Umbilical cord (tissue), 1 donor: ENCODE measurements at regions not wholly inside any gene's neighbourhood (a gene's known extent, or its start where the extent isn't known, plus 50 kb on each side); places are given as distances from the start of the nearest gene placed in this dataset.

ENCODE experiments used
- DNase-seq: peaks from one replicate; pipeline ENCODE4 v3.0.0-alpha.2; 2015; ENCODE audit warnings: low spot score

DNA sequence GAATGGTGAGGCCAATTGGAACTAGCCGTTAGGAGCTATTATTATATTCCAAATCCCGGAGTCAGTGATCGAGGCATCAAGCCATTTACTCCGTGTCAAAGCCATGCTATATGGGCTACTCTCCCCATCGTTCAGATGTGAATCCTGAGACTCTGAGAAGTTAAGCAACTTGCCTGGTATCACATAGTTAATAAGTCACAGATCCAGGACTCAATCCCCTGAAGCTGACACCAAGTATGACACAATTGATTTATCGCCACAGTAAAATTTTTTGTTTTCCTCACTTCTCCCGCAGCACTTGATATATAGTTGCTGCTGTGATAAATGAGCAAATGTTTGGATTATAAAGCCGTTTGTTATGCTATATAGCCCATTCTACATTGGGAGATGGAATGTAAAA lies 50.8 kb upstream of the TSHZ2 start:
- no peak for DNase-seq

DNA sequence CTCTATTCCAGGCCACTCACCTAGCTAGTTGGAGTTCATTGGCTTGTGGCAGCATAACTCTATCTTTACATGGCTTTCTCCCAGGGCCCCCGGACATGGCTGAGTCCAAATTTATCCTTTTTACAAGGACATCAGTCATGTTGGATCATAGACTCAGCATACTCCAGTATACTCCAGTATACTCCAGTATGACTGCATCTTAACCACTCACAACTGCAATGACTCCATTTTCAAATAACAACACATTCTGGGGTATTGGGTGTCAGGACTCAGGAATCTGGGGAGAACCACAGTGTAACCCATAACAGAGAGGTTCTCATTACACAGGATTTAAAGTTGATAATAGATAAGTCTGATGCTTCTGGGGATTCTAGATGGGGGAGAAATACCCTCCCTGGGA lies 53.8 kb upstream of the TSHZ2 start:
- DNase-seq, result no peak

DNA sequence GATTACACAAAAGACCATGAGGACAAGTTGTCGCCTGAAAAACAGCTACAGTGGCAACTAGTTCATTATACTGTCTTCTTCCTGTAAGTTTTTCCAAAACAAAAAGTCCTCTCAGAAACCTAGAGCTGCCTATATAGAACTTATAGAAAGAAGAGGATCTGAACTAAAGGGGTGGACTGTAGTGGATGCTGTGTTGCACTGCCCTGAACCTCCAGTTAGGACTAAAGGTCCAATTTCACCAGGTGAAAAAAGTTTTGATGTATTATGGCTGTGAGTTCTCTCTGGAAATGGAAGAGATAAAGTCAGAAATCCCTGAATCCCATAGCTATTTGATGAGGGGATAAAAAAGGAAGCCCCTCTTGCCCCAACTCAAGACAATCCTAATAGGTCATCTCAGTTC lies 56.6 kb upstream of the TSHZ2 start:
- no peak for DNase-seq

GRCh38 chr20:52914870-52915269 lies 57.3 kb upstream of the TSHZ2 start:
- no peak for DNase-seq

DNA sequence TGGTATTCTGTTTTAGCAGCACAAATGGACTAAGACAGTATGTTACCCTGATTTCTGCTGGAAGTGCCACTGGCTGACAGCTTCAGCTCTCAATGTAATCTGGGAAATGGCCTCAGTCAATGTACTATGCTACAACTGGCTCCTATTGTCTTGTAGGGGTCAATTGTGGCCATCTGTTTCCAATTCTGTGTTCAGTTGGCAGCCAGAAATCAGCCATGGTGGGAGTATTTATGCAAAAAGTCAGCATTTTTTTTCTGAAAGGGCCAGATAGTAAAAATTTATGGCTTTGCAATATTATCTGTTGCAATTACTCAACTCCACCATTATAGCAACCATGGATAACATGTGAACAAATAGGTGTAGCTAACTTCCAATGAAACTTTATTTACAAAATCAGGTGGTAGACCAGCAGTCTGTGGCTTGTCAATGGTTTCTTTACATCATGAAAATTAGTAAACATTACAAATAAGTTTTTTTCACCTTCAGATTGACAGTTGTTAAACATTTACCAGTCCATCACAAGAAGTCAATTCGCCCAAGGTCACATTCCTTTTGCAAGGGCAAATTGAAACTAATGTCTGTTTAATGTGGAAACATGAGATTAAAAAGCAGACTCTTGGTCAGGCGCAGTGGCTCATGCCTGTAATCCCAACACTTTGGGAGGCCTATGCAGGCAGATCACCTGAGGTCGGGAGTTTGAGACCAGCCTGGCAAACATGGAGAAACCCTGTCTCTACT lies 58.3 kb upstream of the TSHZ2 start:
- DNase-seq, result no peak

DNA sequence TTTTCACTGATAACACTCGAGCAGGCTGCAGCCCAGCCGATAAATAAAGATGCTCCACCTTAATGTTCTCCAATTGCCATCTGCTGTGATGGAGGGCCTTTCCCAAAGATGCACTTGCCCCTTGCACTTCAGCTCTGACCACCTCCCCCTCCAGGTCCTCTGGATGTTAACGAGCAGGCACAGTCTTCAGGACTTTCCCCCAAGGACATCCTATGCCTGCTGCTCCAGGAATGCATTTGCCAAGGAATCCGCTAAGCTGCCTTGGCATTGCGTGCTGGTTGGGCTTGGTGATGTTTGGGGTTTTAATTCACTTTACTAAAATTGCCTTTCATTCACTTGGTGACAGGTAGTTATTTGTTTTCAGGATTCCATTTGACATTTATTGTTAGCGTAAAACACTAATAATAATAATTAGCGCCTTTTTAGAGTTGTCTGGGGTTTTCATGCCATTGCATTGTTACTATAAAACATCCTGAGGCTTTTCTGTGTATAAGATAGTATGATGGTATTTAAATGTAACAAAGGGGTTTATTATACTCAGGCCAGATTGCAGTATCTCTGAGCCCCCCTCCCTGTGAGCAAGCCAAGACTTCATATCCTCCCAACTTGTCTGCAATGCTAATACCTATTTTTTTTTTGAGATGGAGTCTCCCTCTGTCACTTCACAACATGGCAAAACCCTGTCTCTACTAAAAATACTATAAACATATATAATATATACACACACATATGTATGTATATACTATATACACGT lies 66.7 kb upstream of the TSHZ2 start:
- DNase-seq, result no peak

GRCh38 chr20:52904837-52905236 lies 67.3 kb upstream of the TSHZ2 start:
- no peak for DNase-seq

DNA sequence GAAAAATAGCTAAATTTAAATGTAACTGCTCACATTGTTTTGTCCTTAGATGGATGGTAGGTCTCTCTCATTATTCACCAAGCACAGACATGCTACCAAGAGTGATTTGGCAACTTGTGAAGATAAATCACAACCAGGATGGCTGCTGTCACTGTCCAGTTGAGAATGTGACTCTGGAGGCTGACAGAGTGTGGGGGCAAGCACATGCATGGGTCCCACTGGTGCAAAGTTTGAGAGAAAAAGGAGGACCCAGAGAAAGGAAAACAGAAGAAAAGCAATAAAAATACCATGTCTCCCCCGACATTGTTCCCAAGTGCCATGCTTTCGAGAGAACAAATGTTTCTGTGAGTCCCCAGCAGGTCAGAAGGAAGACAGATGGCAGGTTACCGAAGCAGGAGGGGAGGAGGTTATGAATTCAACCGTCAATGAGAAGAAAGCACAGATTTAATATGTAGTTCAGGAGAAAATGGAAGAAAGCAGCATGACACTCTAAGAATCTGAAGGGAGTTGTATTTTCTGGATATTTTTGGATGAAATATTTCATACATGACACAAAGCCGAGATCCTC lies 73.0 kb upstream of the TSHZ2 start:
- DNase-seq, result no peak

- DNase-seq, result no peak
Observed at GRCh38 chr20:52896348-52896747, 75.8 kb upstream of the TSHZ2 start.

- peak; percentile 53 for DNase-seq
Observed at GRCh38 chr20:52895701-52896100, 76.5 kb upstream of the TSHZ2 start.

DNA sequence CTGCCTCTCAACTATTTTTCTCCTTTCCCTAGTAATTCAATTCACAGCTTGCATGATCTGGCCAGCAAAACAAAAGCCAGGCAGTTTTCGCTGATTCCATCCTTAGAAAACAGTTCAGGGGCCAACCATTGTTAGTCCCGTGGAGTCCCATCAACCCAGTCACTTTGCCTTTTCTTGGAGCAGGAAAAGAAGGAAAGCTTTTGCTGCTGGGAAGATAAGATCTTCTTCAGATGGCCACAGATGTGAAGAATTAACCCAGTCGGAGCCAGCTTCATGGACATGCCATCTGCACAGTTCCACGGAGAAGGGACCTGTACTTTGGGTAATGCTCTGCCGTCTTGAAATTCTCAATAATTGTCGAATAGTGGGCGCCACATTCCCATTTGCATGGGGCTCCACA lies 76.9 kb upstream of the TSHZ2 start:
- peak; percentile 2 for DNase-seq

DNA sequence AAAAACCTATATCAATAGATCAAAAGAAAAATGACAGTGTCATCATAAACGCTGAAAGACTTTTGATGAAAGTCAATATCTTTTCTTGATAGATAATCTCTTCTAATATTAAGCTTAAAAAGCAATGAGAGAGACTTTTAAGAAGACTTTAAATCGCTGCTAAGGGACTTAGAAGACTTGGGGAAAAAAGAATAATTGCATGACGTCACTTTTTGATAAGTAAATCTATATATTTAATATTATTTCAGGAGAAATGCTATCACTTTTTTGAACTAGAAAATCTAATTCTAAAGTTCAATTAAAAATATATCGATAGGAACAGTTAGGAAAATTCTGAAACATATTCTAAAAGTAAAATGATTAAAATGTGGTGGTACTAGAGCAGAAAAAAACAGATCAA lies 78.7 kb upstream of the TSHZ2 start:
- no peak for DNase-seq

DNA sequence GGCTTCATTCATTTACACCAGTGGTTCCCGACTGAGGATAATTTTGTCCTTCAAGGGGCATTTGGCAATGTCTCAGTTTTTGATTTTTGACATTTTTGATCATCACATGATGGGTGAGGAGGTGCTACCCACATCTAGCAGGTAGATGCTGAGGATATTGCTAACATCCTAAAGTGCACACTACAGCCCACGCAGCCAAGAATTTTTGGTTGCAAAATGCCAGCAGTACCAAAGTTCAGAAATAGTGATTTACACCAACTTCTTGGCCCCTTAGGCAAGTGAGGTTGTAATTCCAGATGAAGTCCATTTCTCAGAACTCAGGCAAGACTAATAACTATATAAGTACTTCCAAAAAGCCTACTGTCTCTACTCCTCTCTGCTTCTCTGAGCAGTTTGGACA lies 80.1 kb upstream of the TSHZ2 start:
- DNase-seq, result no peak

DNA sequence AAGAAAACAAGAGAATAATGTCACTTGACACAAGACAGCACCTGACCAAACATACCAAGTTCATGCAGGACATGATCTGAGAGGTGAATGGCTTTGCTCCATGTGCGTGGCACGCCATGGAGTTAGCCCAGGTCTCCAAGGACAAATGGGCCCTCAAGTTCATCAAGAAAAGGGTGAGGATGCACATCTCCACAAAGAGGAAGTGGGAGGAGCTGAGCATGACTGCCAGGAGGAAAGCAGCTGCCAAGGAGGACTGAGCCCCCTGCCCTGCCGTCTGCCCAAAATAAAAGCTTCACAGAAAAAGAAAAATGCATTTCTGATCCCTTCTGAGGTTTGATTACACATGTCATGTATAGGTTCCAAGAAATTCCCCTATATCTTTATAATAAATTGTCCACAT lies 82.0 kb upstream of the TSHZ2 start:
- DNase-seq, result no peak

GRCh38 chr20:52889225-52889624 lies 82.9 kb upstream of the TSHZ2 start:
- DNase-seq, result peak; percentile 62

DNA sequence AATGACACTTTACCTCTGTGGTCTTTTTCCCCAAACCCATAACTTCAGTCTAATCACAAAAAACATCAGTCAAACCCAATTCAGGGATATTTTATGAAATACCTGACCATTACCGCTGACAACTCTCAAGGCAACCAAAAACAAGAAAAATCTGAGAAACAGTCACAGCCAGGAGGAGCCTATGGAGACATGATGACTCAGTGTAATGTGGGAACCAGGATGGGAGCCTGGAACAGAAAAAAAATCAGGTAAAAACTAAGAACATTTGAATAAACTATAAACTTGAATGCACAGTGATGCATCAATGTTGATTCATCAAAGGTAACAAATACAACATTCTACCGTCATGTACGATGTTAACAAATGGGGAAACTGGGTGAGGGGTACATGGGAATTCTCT lies 84.1 kb upstream of the TSHZ2 start:
- no peak for DNase-seq

DNA sequence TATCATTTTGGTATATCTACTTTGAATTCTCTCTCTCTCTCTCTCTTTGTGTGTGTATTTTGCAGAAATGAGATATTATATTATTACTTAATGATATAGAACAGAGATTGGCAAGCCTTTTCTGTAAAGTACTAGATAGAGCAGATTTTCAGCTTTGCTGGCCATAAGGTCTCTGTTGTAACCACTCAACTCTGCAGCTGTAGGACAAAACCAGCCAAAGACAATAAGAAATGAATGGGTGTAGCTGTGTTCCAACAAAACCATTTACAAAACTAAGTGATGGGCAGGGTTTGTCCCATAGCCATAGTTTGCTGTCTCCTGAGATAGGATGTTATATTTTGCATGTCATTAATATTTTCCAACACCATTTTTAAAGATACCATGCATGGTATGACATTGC lies 91.2 kb upstream of the TSHZ2 start:
- DNase-seq, result no peak

- DNase-seq, result no peak
Observed at GRCh38 chr20:52880259-52880658, 91.9 kb upstream of the TSHZ2 start.

GRCh38 chr20:52874241-52874640 lies 97.9 kb upstream of the TSHZ2 start:
- no peak for DNase-seq

DNA sequence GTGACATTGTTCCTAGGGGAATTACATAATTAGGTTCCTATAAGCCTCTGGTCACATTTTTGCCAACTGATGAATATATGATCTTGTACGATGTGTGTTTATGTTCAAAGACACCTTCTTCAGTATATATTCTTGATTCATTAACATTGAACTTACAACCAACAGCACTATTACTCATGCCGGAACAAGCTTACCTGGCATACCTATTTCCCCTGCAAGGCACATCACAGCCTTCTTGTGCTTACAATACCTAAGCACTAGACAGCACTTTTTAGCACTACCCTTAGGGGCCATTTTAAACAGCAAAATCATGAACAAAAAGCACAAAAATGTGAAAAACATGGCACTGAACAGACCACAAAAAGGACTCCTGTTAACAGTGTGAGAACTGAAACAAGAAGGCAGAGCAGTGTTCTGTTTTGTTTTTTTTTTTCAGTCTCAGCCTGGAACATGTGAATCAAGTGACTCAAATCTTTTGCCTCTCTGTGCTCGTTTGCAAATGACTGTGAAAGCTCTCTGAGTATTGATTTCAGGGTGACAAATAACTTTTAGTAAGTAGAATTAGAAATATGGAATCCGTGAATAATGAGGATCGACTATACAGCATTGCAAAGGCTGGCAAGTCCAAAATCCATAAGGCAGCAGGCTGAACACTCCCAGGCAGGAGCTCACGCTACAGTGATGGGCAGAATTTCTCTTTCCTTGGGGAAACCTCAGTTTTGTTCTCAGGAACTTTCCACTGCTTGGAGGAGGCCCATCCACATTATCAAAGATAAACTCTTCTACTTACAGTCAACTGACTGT lies 102.3 kb upstream of the TSHZ2 start:
- no peak for DNase-seq

GRCh38 chr20:52869276-52869675 lies 102.9 kb upstream of the TSHZ2 start:
- no peak for DNase-seq

GRCh38 chr20:52867305-52867704 lies 104.9 kb upstream of the TSHZ2 start:
- DNase-seq, result no peak
